GM18502 (cell line): ENCODE measurements at regions not wholly inside any gene's neighbourhood (a gene's known extent, or its start where the extent isn't known, plus 50 kb on each side); places are given as distances from the start of the nearest gene placed in this dataset.
"Not testable (repeated sequence)": the region's sequence is repeated elsewhere in the genome, so short reads cannot be mapped to it uniquely, and the experiment has no call there.

ENCODE experiments used
- ATAC-seq: cut with Tn5 transposase; IDR thresholded peaks from one replicate; pipeline ENCODE4 v1.9.1; 2021; ENCODE audit warnings: mild to moderate bottlenecking; ENCODE audit not compliant: unreplicated experiment, poor library complexity

- no peak for ATAC-seq
These were observed 196.6 kb upstream of the EGLN3 start for GRCh38 chr14:34147461-34147860.

- ATAC-seq, result not testable (repeated sequence)
These were observed 189.3 kb upstream of the EGLN3 start for GRCh38 chr14:34140127-34140526.

- not testable (repeated sequence) for ATAC-seq
These were observed 188.6 kb upstream of the EGLN3 start for GRCh38 chr14:34139160-34140121.

- ATAC-seq, result no peak
These were observed 187.3 kb upstream of the EGLN3 start for GRCh38 chr14:34138175-34138574.

GRCh38 chr14:34137001-34137745, 186.3 kb upstream of the EGLN3 start:
- ATAC-seq, result no peak

- no peak for ATAC-seq
These were observed 184.6 kb upstream of the EGLN3 start for GRCh38 chr14:34135492-34135891.

- no peak for ATAC-seq
These were observed 183.6 kb upstream of the EGLN3 start for GRCh38 chr14:34134484-34134883.

GRCh38 chr14:34129927-34130552, 179.2 kb upstream of the EGLN3 start:
- no peak for ATAC-seq

GRCh38 chr14:34128665-34129064, 177.8 kb upstream of the EGLN3 start:
- ATAC-seq, result no peak

GRCh38 chr14:34126586-34126985, 175.7 kb upstream of the EGLN3 start:
- no peak for ATAC-seq

GRCh38 chr14:34124585-34124984, 173.7 kb upstream of the EGLN3 start:
- no peak for ATAC-seq

- no peak for ATAC-seq
These were observed 171.8 kb upstream of the EGLN3 start for GRCh38 chr14:34122650-34123049.

GRCh38 chr14:34122081-34122480, 171.2 kb upstream of the EGLN3 start:
- no peak for ATAC-seq

- no peak for ATAC-seq
These were observed 169.5 kb upstream of the EGLN3 start for GRCh38 chr14:34120185-34120977.

- no peak for ATAC-seq
These were observed 168.4 kb upstream of the EGLN3 start for GRCh38 chr14:34119107-34119858.

- ATAC-seq, result no peak
These were observed 163.1 kb upstream of the EGLN3 start for GRCh38 chr14:34113991-34114390.

GRCh38 chr14:34113005-34113511, 162.2 kb upstream of the EGLN3 start:
- no peak for ATAC-seq

- no peak for ATAC-seq
These were observed 161.1 kb upstream of the EGLN3 start for GRCh38 chr14:34111953-34112352.

GRCh38 chr14:34111505-34111904, 160.6 kb upstream of the EGLN3 start:
- no peak for ATAC-seq
